Caco-2 (cell line): ENCODE measurements at regions not wholly inside any gene's neighbourhood (a gene's known extent, or its start where the extent isn't known, plus 50 kb on each side); places are given as distances from the start of the nearest gene placed in this dataset.
A peak's percentile ranks its signal among the peaks of the same experiment; 100 is the strongest.

Source experiments
- BruUV-seq: library from RNA; stranded (reverse); fragments of 400-500 nt; replicated peaks from 2 replicates; lab custom pipeline; 2021; lab: Mats Ljungman, UMichigan
- CTCF ChIA-PET: fragments of 300-600 bp; sonication (Branson Sonifier 250); formaldehyde crosslinking; loops from one replicate; lab custom pipeline; 2022; ENCODE audit warnings: antibody characterized with exemption; lab: Charles Lee
- POLR2A ChIA-PET: fragments of 300-600 bp; sonication (Branson Sonifier 250); formaldehyde crosslinking; loops from one replicate; lab custom pipeline; 2022; ENCODE audit warnings: antibody characterized with exemption; lab: Charles Lee
- DNase-seq, 2 experiments: peaks; one replicate each; pipeline versions ENCODE4 v3.0.0 to v3.0.0-alpha.2; 2020 to 2022
- H3K27me3 ChIP-seq: replicated peaks from 2 replicates; pipeline ENCODE4 v1.6.0; 2011; ENCODE audit warnings: low read length; ENCODE audit not compliant: control insufficient read depth, insufficient read depth
- H3K36me3 ChIP-seq: 2 replicates; pipeline ENCODE4 v1.5.1; 2011; ENCODE audit warnings: low read length; ENCODE audit not compliant: control insufficient read depth, insufficient read depth
- H3K4me1 ChIP-seq: fragments of 250-450 bp; sonication (Bioruptor Pico); 2 replicates; pipeline ENCODE4 v1.5.1; 2020; ENCODE audit warnings: mild to moderate bottlenecking
- H3K4me3 ChIP-seq: 2 replicates; pipeline ENCODE4 v1.5.1; 2011; ENCODE audit warnings: low read depth, mild to moderate bottlenecking, control low read depth, low read length
- H3K9me3 ChIP-seq: fragments of 250-450 bp; sonication (Bioruptor Pico); 2 replicates; pipeline ENCODE4 v1.5.1; 2020; ENCODE audit warnings: mild to moderate bottlenecking, moderate library complexity
- H3K27ac Mint-ChIP-seq: one replicate; pipeline ENCODE4 v1.8.0; 2022; ENCODE audit warnings: mixed read lengths; ENCODE audit not compliant: unreplicated experiment
- H3K27me3 Mint-ChIP-seq: one replicate; pipeline ENCODE4 v1.8.0; 2022; ENCODE audit warnings: mixed read lengths; ENCODE audit not compliant: insufficient read depth, unreplicated experiment
- H3K36me3 Mint-ChIP-seq: one replicate; pipeline ENCODE4 v1.8.0; 2022; ENCODE audit warnings: mild to moderate bottlenecking, mixed read lengths; ENCODE audit not compliant: insufficient read depth, unreplicated experiment
- H3K4me1 Mint-ChIP-seq: one replicate; pipeline ENCODE4 v1.8.0; 2022; ENCODE audit warnings: low read depth, mixed read lengths; ENCODE audit not compliant: unreplicated experiment
- H3K4me3 Mint-ChIP-seq: one replicate; pipeline ENCODE4 v1.8.0; 2022; ENCODE audit warnings: mild to moderate bottlenecking, moderate library complexity, mixed read lengths; ENCODE audit not compliant: unreplicated experiment
- H3K9me3 Mint-ChIP-seq: one replicate; pipeline ENCODE4 v1.8.0; 2022; ENCODE audit warnings: mixed read lengths; ENCODE audit not compliant: unreplicated experiment
- CTCF ChIP-seq, 2 experiments: fragments of 200-600 bp in 1 of 2; IDR thresholded peaks; 1 replicate in 1 of 2; 2 replicates in 1 of 2; pipeline versions ENCODE4 v1.5.1 to v1.8.0; 2011 to 2022; ENCODE audit warnings: antibody characterized with exemption in 1 of 2, control low read depth in 1 of 2, inconsistent platforms in 1 of 2, low read depth in 1 of 2, low read length in 1 of 2, mild to moderate bottlenecking in 1 of 2, moderate library complexity in 1 of 2; ENCODE audit not compliant: insufficient read depth in 1 of 2, severe bottlenecking in 1 of 2, unreplicated experiment in 1 of 2
- intact Hi-C: fragments of 100-400 bp; cut with micrococcal nuclease; formaldehyde crosslinking; loops from one replicate; pipeline ENCODE4 v1.10.0; 2022; ENCODE audit not compliant: unreplicated experiment

DNA sequence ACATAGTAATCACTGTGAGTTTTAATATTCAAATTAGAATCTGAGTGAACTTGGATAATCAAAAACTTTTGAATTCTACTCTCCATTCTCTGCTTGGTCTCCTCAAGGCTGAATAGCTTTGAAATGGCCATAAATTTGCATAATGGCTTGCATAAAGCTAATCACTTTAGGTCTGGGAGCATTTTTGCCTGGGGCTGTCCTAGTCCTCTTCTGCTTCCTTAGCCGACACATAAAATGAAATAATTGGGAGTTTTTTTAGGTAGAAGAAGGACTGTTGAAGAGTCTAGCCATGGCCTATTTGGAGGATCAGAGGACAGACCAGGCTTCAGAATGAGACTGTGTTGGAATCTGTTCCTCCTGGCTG lies 91.4 kb upstream of the EEF2KMT start:
- H3K27me3 ChIP-seq = no peaks in the 10 kb centered on the region
- intact Hi-C loops = no loop called here
- no peak for TF ChIP-seq CTCF (IDR thresholded peaks at IDR 0.05; ENCODE audit: insufficient read depth in 1 of 2, low read depth in 1 of 2, low read length in 1 of 2, severe bottlenecking in 1 of 2, unreplicated experiment in 1 of 2)
- Mint-ChIP-seq H3K4me1 (peaks cover 6% of the 10 kb centered on the region), H3K4me3 (no peak overlapping the region), H3K36me3 (no peaks in the 10 kb centered on the region), H3K27me3 (no peaks in the 10 kb centered on the region), H3K27ac (no peak overlapping the region), H3K9me3 (peaks cover 32% of the 10 kb centered on the region)
- no peak for DNase-seq
- H3K4me3 ChIP-seq = no peak overlapping the region
- no peaks in the 10 kb centered on the region for H3K9me3 ChIP-seq
- H3K4me1 ChIP-seq = peaks cover 6% of the 10 kb centered on the region; the same call in 1 of the 2 replicates
- no peaks in the 10 kb centered on the region for H3K36me3 ChIP-seq
- BruUV-seq = no TSS peak
- ChIA-PET POLR2A (no interaction called here), CTCF (no interaction called here)

DNA sequence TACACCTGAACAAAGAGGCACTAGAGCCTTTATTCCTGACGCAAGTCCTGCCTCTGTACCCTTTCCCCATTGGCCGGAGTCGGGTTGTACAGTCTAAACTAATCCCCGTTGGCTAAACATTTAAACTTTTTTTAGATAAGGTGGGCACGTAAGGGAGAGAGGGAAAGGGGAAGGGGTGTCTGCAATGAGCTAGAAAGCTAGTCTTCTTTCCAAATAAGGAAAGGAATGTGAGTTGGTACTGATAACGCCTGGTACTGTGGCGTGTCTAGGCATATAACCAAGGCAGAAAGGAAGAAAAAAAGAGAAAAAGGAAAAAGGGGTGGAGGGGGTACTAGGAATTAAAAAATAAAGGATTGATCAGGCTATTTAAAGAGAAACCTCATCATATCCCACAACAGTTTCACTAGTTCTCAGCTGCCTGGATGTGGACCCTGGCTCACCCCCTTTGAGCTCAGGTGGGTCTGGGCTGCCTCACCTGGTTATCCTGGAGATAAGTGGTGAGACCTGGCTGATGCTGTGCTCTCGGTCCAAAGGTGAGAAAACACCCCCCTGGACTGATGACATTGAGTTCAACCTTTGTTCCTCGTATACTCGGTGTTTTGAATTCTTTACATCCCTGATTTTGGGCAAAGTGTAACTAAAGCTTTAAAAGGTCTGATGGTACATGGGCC lies 90.9 kb upstream of the EEF2KMT start:
- ChIA-PET CTCF (no interaction called here), POLR2A (no interaction called here)
- H3K36me3 Mint-ChIP-seq = no peaks in the 10 kb centered on the region
- no peaks in the 10 kb centered on the region for H3K27me3 Mint-ChIP-seq
- TF ChIP-seq CTCF (IDR thresholded peaks at IDR 0.05; ENCODE audit: insufficient read depth in 1 of 2, low read depth in 1 of 2, low read length in 1 of 2, severe bottlenecking in 1 of 2, unreplicated experiment in 1 of 2) = no peak
- H3K4me3 ChIP-seq = no peak overlapping the region
- H3K36me3 ChIP-seq = no peaks in the 10 kb centered on the region
- H3K27me3 ChIP-seq = no peaks in the 10 kb centered on the region
- H3K4me1 Mint-ChIP-seq = peaks cover 6% of the 10 kb centered on the region
- peak; percentile 12 to 38 for DNase-seq
- BruUV-seq = no TSS peak
- H3K4me1 ChIP-seq = peaks cover 6% of the 10 kb centered on the region; the same call in 1 of the 2 replicates
- intact Hi-C loops = no loop called here
- no peak overlapping the region for H3K27ac Mint-ChIP-seq
- H3K9me3 ChIP-seq = no peaks in the 10 kb centered on the region
- no peak overlapping the region for H3K4me3 Mint-ChIP-seq
- peaks cover 32% of the 10 kb centered on the region for H3K9me3 Mint-ChIP-seq

GRCh38 chr16:5187402-5187952 lies 89.9 kb upstream of the EEF2KMT start:
- H3K4me1 Mint-ChIP-seq = peaks cover 6% of the 10 kb centered on the region
- Histone ChIP-seq H3K9me3 (no peaks in the 10 kb centered on the region), H3K27me3 (no peaks in the 10 kb centered on the region), H3K4me3 (no peak overlapping the region), H3K36me3 (no peaks in the 10 kb centered on the region), H3K4me1 (peaks cover 6% of the 10 kb centered on the region; the same call in 1 of the 2 replicates)
- DNase-seq = no peak
- no peak overlapping the region for H3K27ac Mint-ChIP-seq
- TF ChIP-seq CTCF (IDR thresholded peaks at IDR 0.05; ENCODE audit: insufficient read depth in 1 of 2, low read depth in 1 of 2, low read length in 1 of 2, severe bottlenecking in 1 of 2, unreplicated experiment in 1 of 2) = no peak
- H3K9me3 Mint-ChIP-seq = peaks cover 32% of the 10 kb centered on the region
- H3K36me3 Mint-ChIP-seq = no peaks in the 10 kb centered on the region
- CTCF ChIA-PET = no interaction called here
- H3K4me3 Mint-ChIP-seq = no peak overlapping the region
- no peaks in the 10 kb centered on the region for H3K27me3 Mint-ChIP-seq
- BruUV-seq = no TSS peak
- POLR2A ChIA-PET = no interaction called here
- intact Hi-C loops = no loop called here
